GM23338 (cell line): ENCODE measurements at regions not wholly inside any gene's neighbourhood (a gene's known extent, or its start where the extent isn't known, plus 50 kb on each side); places are given as distances from the start of the nearest gene placed in this dataset.

ENCODE experiments used
- ATAC-seq: fragments of 200-7000 bp; cut with Tn5 transposase; 3 replicates; pipeline ENCODE4 v1.9.1; 2020
- DNase-seq: peaks from one replicate; pipeline ENCODE4 v3.0.0-alpha.2; 2015; ENCODE audit warnings: low spot score
- H2AFZ ChIP-seq: fragments of 200-600 bp; sonication (generic); 2 replicates; pipeline ENCODE4 v1.8.0; 2016; ENCODE audit warnings: antibody characterized with exemption, mild to moderate bottlenecking, moderate library complexity
- H3F3A ChIP-seq: fragments of 200-600 bp; sonication (generic); replicated peaks from 2 replicates; pipeline ENCODE4 v1.8.0; 2017; ENCODE audit warnings: antibody characterized with exemption, mixed run types, low read depth
- H3K27ac ChIP-seq: fragments of 200-600 bp; sonication (generic); 2 replicates; pipeline ENCODE4 v1.6.1; 2016; ENCODE audit warnings: low read depth
- H3K27me3 ChIP-seq: fragments of 200-600 bp; sonication (generic); 2 replicates; pipeline ENCODE4 v1.8.0; 2016; ENCODE audit warnings: mild to moderate bottlenecking, mixed run types, moderate library complexity; ENCODE audit not compliant: insufficient read depth
- H3K36me3 ChIP-seq: fragments of 200-600 bp; sonication (generic); 2 replicates; pipeline ENCODE4 v1.8.0; 2016; ENCODE audit warnings: mild to moderate bottlenecking; ENCODE audit not compliant: insufficient read depth
- H3K4me1 ChIP-seq: fragments of 200-600 bp; sonication (generic); 2 replicates; pipeline ENCODE4 v1.8.0; 2016; ENCODE audit warnings: mild to moderate bottlenecking, moderate library complexity; ENCODE audit not compliant: insufficient read depth
- H3K4me2 ChIP-seq: fragments of 200-600 bp; sonication (generic); 2 replicates; pipeline ENCODE4 v1.7.1; 2017; ENCODE audit warnings: mixed run types
- H3K4me3 ChIP-seq: fragments of 200-600 bp; sonication (generic); 2 replicates; pipeline ENCODE4 v1.6.1; 2016; ENCODE audit warnings: mixed run types
- H3K79me2 ChIP-seq: fragments of 200-600 bp; sonication (generic); replicated peaks from 2 replicates; pipeline ENCODE4 v1.8.0; 2017; ENCODE audit warnings: mild to moderate bottlenecking; ENCODE audit not compliant: insufficient read depth
- H3K9me2 ChIP-seq: fragments of 200-600 bp; sonication (generic); 2 replicates; pipeline ENCODE4 v1.8.0; 2017; ENCODE audit not compliant: insufficient read depth
- H4K20me1 ChIP-seq: fragments of 200-600 bp; sonication (generic); replicated peaks from 2 replicates; pipeline ENCODE4 v1.8.0; 2017; ENCODE audit warnings: mild to moderate bottlenecking; ENCODE audit not compliant: insufficient read depth
- H3K27ac Mint-ChIP-seq: 2 replicates; pipeline ENCODE4 v1.8.0; 2020; ENCODE audit warnings: inconsistent platforms, mild to moderate bottlenecking, moderate library complexity, mixed read lengths
- H3K27me3 Mint-ChIP-seq: 3 replicates; pipeline ENCODE4 v1.8.0; 2022; ENCODE audit warnings: low read depth, mild to moderate bottlenecking, moderate library complexity, mixed read lengths, inconsistent platforms; ENCODE audit not compliant: insufficient read depth, poor library complexity
- H3K36me3 Mint-ChIP-seq: 3 replicates; pipeline ENCODE4 v1.8.0; 2021; ENCODE audit warnings: low read depth, mild to moderate bottlenecking, inconsistent platforms, moderate library complexity, mixed read lengths
- H3K4me1 Mint-ChIP-seq: 3 replicates; pipeline ENCODE4 v1.8.0; 2020; ENCODE audit warnings: mild to moderate bottlenecking, inconsistent platforms, mixed read lengths
- H3K4me3 Mint-ChIP-seq: 3 replicates; pipeline ENCODE4 v1.8.0; 2021; ENCODE audit warnings: moderate library complexity, mild to moderate bottlenecking, inconsistent platforms, mixed read lengths
- H3K9me3 Mint-ChIP-seq: 3 replicates; pipeline ENCODE4 v1.8.0; 2020; ENCODE audit warnings: moderate library complexity, mild to moderate bottlenecking, inconsistent platforms, mixed read lengths
- CREB1 ChIP-seq: fragments of 250-450 bp; sonication (Bioruptor Pico); IDR thresholded peaks from 2 replicates; pipeline ENCODE4 v1.5.0; 2020; ENCODE audit warnings: low read depth, mild to moderate bottlenecking, moderate library complexity
- EZH2 ChIP-seq: fragments of 200-600 bp; sonication (generic); IDR thresholded peaks from one replicate; pipeline ENCODE4 v1.8.0; 2017; ENCODE audit warnings: antibody characterized with exemption, mild to moderate bottlenecking, low read depth; ENCODE audit not compliant: unreplicated experiment
- JUNB ChIP-seq: IDR thresholded peaks from one replicate; pipeline ENCODE4 v1.6.1; 2016; ENCODE audit warnings: antibody characterized with exemption; ENCODE audit not compliant: unreplicated experiment
- NANOG ChIP-seq: IDR thresholded peaks from 2 replicates; pipeline ENCODE4 v1.6.1; 2016; ENCODE audit warnings: antibody characterized with exemption, borderline replicate concordance
- POLR2AphosphoS5 ChIP-seq: IDR thresholded peaks from 2 replicates; pipeline ENCODE4 v1.6.1; 2016; ENCODE audit warnings: antibody characterized with exemption, low read depth
- ZNF114 ChIP-seq: fragments of 250-450 bp; sonication (Bioruptor Pico); IDR thresholded peaks from 2 replicates; pipeline ENCODE4 v1.5.0; 2020; ENCODE audit warnings: mild to moderate bottlenecking, moderate library complexity
- ZNF331 ChIP-seq: fragments of 250-450 bp; sonication (Bioruptor Pico); IDR thresholded peaks from 2 replicates; pipeline ENCODE4 v1.5.0; 2020; ENCODE audit warnings: low read depth, mild to moderate bottlenecking, moderate library complexity
- TF ChIP-seq, protein P1 (sequence below), 2 experiments: fragments of 200-600 bp in 1 of 2; sonication (generic) in 1 of 2; conservative IDR thresholded peaks; 2 replicates each; pipeline versions ENCODE4 v1.5.1 to v1.6.1; 2016 to 2017; ENCODE audit warnings: antibody characterized with exemption in 2 of 2, low read depth in 2 of 2, mild to moderate bottlenecking in 2 of 2, moderate library complexity in 1 of 2
- TF ChIP-seq, protein P2 (sequence below): fragments of 250-450 bp; sonication (Bioruptor Pico); IDR thresholded peaks from 2 replicates; pipeline ENCODE4 v1.5.0; 2020; ENCODE audit warnings: mild to moderate bottlenecking, moderate library complexity
- TF ChIP-seq, protein P3 (sequence below): IDR thresholded peaks from one replicate; pipeline ENCODE4 v1.6.1; 2018; ENCODE audit warnings: antibody characterized with exemption; ENCODE audit not compliant: unreplicated experiment

DNA sequence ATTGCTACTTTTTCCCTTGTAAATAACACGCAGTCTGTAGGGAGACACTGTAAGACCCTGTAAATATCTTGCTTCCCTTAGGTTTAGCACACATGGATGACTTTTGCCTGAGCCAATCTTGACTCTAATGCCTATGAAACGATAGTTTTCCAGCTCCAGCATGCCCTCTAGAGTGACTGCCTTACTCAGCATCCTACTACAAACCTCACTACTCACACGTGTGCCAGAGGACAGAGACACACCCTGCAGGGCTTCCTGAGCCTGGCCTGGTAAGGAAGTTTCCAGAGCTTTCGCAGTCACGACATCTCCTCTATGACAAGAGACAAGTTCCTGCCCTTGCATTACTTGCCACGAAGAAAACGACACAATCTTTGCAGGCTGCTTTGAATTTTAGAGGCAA is 138.1 kb downstream of the ATPSCKMT start:
- Histone ChIP-seq H3K27ac (no peak overlapping the region), H3F3A (no peaks in the 10 kb centered on the region), H3K36me3 (no peaks in the 10 kb centered on the region), H3K4me3 (no peak overlapping the region), H2AFZ (no peak overlapping the region), H4K20me1 (no peaks in the 10 kb centered on the region), H3K9me2 (0 out of 2 replicates have a peak, but pooled peaks cover 5% of the 10 kb centered on the region), H3K79me2 (no peaks in the 10 kb centered on the region), H3K4me2 (no peak overlapping the region), H3K27me3 (no peaks in the 10 kb centered on the region), H3K4me1 (no peaks in the 10 kb centered on the region)
- no peak overlapping the region for H3K4me3 Mint-ChIP-seq
- no peak for TF ChIP-seq NANOG
- no peak for TF ChIP-seq JUNB
- TF ChIP-seq, protein P1, sequence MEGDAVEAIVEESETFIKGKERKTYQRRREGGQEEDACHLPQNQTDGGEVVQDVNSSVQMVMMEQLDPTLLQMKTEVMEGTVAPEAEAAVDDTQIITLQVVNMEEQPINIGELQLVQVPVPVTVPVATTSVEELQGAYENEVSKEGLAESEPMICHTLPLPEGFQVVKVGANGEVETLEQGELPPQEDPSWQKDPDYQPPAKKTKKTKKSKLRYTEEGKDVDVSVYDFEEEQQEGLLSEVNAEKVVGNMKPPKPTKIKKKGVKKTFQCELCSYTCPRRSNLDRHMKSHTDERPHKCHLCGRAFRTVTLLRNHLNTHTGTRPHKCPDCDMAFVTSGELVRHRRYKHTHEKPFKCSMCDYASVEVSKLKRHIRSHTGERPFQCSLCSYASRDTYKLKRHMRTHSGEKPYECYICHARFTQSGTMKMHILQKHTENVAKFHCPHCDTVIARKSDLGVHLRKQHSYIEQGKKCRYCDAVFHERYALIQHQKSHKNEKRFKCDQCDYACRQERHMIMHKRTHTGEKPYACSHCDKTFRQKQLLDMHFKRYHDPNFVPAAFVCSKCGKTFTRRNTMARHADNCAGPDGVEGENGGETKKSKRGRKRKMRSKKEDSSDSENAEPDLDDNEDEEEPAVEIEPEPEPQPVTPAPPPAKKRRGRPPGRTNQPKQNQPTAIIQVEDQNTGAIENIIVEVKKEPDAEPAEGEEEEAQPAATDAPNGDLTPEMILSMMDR (conservative IDR thresholded peaks at IDR 0.05; ENCODE audit: low read depth in 2 of 2) = peak; percentile 76 to 85
- peaks cover 11% of the 10 kb centered on the region; the same call in 2 of the 3 replicates for H3K36me3 Mint-ChIP-seq
- H3K27me3 Mint-ChIP-seq = peaks cover 12% of the 10 kb centered on the region
- H3K4me1 Mint-ChIP-seq = peaks cover 11% of the 10 kb centered on the region
- H3K27ac Mint-ChIP-seq = no peak overlapping the region; the same call in 1 of the 2 replicates
- DNase-seq (peak; percentile 84), ATAC-seq (peak; percentile 99)
- peaks cover 15% of the 10 kb centered on the region for H3K9me3 Mint-ChIP-seq

DNA sequence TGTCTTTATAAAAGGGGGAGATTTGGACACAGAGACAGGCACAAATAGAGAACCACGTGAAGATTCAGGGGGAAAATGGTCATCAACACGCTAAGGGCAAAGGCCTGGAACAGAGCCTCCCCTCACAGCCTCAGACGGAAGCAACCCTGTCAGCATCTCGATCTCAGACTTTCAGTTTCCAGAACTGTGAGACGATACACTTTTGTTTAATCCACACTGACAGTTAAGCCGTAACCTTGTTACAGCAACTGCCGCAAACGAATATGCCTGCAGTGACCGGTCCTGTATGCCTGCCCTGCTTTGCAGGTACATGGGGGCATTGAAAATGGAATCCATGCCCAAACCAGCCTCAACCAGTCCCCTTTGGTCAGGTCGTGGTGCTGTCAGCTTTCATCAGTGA is 139.5 kb downstream of the ATPSCKMT start:
- Mint-ChIP-seq H3K4me1 (peaks cover 8% of the 10 kb centered on the region), H3K27ac (no peak overlapping the region), H3K9me3 (peaks cover 11% of the 10 kb centered on the region), H3K4me3 (no peak overlapping the region), H3K36me3 (peaks cover 13% of the 10 kb centered on the region), H3K27me3 (peaks cover 12% of the 10 kb centered on the region)
- no peaks in the 10 kb centered on the region for H3K79me2 ChIP-seq
- H3K36me3 ChIP-seq = no peaks in the 10 kb centered on the region
- H3K9me2 ChIP-seq = 0 out of 2 replicates have a peak, but pooled peaks cover 5% of the 10 kb centered on the region
- H3K4me3 ChIP-seq = no peak overlapping the region
- H3K27me3 ChIP-seq = no peaks in the 10 kb centered on the region
- no peak for ATAC-seq
- no peak for DNase-seq
- H2AFZ ChIP-seq = no peak overlapping the region
- no peaks in the 10 kb centered on the region for H3F3A ChIP-seq
- no peak overlapping the region for H3K27ac ChIP-seq
- no peaks in the 10 kb centered on the region for H3K4me1 ChIP-seq
- H3K4me2 ChIP-seq = no peak overlapping the region
- no peaks in the 10 kb centered on the region for H4K20me1 ChIP-seq
- TF ChIP-seq, protein P2, sequence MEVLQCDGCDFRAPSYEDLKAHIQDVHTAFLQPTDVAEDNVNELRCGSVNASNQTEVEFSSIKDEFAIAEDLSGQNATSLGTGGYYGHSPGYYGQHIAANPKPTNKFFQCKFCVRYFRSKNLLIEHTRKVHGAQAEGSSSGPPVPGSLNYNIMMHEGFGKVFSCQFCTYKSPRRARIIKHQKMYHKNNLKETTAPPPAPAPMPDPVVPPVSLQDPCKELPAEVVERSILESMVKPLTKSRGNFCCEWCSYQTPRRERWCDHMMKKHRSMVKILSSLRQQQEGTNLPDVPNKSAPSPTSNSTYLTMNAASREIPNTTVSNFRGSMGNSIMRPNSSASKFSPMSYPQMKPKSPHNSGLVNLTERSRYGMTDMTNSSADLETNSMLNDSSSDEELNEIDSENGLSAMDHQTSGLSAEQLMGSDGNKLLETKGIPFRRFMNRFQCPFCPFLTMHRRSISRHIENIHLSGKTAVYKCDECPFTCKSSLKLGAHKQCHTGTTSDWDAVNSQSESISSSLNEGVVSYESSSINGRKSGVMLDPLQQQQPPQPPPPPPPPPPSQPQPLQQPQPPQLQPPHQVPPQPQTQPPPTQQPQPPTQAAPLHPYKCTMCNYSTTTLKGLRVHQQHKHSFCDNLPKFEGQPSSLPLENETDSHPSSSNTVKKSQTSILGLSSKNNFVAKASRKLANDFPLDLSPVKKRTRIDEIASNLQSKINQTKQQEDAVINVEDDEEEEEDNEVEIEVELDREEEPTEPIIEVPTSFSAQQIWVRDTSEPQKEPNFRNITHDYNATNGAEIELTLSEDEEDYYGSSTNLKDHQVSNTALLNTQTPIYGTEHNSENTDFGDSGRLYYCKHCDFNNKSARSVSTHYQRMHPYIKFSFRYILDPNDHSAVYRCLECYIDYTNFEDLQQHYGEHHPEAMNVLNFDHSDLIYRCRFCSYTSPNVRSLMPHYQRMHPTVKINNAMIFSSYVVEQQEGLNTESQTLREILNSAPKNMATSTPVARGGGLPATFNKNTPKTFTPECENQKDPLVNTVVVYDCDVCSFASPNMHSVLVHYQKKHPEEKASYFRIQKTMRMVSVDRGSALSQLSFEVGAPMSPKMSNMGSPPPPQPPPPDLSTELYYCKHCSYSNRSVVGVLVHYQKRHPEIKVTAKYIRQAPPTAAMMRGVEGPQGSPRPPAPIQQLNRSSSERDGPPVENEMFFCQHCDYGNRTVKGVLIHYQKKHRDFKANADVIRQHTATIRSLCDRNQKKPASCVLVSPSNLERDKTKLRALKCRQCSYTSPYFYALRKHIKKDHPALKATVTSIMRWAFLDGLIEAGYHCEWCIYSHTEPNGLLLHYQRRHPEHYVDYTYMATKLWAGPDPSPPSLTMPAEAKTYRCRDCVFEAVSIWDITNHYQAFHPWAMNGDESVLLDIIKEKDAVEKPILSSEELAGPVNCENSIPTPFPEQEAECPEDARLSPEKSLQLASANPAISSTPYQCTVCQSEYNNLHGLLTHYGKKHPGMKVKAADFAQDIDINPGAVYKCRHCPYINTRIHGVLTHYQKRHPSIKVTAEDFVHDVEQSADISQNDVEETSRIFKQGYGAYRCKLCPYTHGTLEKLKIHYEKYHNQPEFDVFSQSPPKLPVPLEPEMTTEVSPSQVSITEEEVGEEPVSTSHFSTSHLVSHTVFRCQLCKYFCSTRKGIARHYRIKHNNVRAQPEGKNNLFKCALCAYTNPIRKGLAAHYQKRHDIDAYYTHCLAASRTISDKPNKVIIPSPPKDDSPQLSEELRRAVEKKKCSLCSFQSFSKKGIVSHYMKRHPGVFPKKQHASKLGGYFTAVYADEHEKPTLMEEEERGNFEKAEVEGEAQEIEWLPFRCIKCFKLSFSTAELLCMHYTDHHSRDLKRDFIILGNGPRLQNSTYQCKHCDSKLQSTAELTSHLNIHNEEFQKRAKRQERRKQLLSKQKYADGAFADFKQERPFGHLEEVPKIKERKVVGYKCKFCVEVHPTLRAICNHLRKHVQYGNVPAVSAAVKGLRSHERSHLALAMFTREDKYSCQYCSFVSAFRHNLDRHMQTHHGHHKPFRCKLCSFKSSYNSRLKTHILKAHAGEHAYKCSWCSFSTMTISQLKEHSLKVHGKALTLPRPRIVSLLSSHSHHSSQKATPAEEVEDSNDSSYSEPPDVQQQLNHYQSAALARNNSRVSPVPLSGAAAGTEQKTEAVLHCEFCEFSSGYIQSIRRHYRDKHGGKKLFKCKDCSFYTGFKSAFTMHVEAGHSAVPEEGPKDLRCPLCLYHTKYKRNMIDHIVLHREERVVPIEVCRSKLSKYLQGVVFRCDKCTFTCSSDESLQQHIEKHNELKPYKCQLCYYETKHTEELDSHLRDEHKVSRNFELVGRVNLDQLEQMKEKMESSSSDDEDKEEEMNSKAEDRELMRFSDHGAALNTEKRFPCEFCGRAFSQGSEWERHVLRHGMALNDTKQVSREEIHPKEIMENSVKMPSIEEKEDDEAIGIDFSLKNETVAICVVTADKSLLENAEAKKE = no peak
- TF ChIP-seq POLR2AphosphoS5 = no peak
- no peak for TF ChIP-seq JUNB
- TF ChIP-seq EZH2 = no peak
- TF ChIP-seq ZNF114 (CRISPR knock-in tag) = no peak
- TF ChIP-seq, protein P3, sequence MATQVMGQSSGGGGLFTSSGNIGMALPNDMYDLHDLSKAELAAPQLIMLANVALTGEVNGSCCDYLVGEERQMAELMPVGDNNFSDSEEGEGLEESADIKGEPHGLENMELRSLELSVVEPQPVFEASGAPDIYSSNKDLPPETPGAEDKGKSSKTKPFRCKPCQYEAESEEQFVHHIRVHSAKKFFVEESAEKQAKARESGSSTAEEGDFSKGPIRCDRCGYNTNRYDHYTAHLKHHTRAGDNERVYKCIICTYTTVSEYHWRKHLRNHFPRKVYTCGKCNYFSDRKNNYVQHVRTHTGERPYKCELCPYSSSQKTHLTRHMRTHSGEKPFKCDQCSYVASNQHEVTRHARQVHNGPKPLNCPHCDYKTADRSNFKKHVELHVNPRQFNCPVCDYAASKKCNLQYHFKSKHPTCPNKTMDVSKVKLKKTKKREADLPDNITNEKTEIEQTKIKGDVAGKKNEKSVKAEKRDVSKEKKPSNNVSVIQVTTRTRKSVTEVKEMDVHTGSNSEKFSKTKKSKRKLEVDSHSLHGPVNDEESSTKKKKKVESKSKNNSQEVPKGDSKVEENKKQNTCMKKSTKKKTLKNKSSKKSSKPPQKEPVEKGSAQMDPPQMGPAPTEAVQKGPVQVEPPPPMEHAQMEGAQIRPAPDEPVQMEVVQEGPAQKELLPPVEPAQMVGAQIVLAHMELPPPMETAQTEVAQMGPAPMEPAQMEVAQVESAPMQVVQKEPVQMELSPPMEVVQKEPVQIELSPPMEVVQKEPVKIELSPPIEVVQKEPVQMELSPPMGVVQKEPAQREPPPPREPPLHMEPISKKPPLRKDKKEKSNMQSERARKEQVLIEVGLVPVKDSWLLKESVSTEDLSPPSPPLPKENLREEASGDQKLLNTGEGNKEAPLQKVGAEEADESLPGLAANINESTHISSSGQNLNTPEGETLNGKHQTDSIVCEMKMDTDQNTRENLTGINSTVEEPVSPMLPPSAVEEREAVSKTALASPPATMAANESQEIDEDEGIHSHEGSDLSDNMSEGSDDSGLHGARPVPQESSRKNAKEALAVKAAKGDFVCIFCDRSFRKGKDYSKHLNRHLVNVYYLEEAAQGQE = no peak
- TF ChIP-seq ZNF331 (CRISPR knock-in tag) = no peak
- no peak for TF ChIP-seq NANOG
- TF ChIP-seq CREB1 (CRISPR knock-in tag) = no peak
